Gastrocnemius medialis (tissue), 4 donors: ENCODE measurements at regions not wholly inside any gene's neighbourhood (a gene's known extent, or its start where the extent isn't known, plus 50 kb on each side); places are given as distances from the start of the nearest gene placed in this dataset.

Experiments used
- POLR2A ChIP-seq, 2 donors: fragments of 450-650 bp; IDR thresholded peaks; one replicate each; pipeline ENCODE4 v1.6.1; 2017; ENCODE audit warnings: antibody characterized with exemption in 2 of 2, mild to moderate bottlenecking in 2 of 2, moderate library complexity in 2 of 2
- TF ChIP-seq, protein P1 (sequence below), 5 experiments: fragments of 450-650 bp in 3 of 5; fragments of 200-600 bp in 2 of 5; sonication (generic) in 2 of 5; IDR thresholded peaks in 4 of 5; conservative IDR thresholded peaks in 1 of 5; 1 replicate in 4 of 5; 2 replicates in 1 of 5; pipeline ENCODE4 v1.5.1; 2016 to 2019; ENCODE audit warnings: antibody characterized with exemption in 5 of 5, mild to moderate bottlenecking in 3 of 5, moderate library complexity in 3 of 5

DNA sequence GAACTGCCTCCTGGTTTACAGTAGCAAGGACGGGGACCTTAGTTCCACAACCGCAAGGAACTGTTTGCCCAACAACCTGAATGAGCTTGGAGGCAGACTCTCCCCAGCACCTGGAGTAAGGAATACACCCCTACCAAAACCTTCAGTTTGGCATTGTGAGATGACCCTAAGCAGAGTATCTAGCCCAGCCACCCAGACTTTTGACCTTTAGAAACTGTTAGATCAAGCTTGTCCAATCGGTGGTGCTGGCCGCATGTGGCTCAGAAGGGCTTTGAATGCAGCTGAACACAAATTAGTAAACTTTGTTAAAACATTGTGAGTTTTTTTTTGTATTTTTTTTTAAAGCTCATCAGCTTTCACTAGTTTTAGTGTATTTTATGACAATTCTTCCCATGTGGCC, 86.9 kb upstream of the C9orf72 start:
- TF ChIP-seq POLR2A (IDR thresholded peaks at IDR 0.05), result no peak
- TF ChIP-seq, protein P1, sequence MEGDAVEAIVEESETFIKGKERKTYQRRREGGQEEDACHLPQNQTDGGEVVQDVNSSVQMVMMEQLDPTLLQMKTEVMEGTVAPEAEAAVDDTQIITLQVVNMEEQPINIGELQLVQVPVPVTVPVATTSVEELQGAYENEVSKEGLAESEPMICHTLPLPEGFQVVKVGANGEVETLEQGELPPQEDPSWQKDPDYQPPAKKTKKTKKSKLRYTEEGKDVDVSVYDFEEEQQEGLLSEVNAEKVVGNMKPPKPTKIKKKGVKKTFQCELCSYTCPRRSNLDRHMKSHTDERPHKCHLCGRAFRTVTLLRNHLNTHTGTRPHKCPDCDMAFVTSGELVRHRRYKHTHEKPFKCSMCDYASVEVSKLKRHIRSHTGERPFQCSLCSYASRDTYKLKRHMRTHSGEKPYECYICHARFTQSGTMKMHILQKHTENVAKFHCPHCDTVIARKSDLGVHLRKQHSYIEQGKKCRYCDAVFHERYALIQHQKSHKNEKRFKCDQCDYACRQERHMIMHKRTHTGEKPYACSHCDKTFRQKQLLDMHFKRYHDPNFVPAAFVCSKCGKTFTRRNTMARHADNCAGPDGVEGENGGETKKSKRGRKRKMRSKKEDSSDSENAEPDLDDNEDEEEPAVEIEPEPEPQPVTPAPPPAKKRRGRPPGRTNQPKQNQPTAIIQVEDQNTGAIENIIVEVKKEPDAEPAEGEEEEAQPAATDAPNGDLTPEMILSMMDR (IDR thresholded peaks at IDR 0.05 in 4 of 5, conservative IDR thresholded peaks at IDR 0.05 in 1 of 5), result no peak
